H9 (cell line): ENCODE measurements at regions not wholly inside any gene's neighbourhood (a gene's known extent, or its start where the extent isn't known, plus 50 kb on each side); places are given as distances from the start of the nearest gene placed in this dataset.

ENCODE experiments used
- DNase-seq: peaks from one replicate; pipeline ENCODE4 v3.0.0-alpha.2; 2017
- H2AFZ ChIP-seq: one replicate; pipeline ENCODE4 v1.6.1; 2013; ENCODE audit warnings: mild to moderate bottlenecking, low read length, control low read depth, moderate library complexity
- H2AK5ac ChIP-seq: 2 replicates; pipeline ENCODE4 v1.6.1; 2013; ENCODE audit warnings: low read length, control low read depth, mixed read lengths; ENCODE audit not compliant: insufficient read length
- H2BK120ac ChIP-seq: one replicate; pipeline ENCODE4 v1.6.1; 2013; ENCODE audit warnings: low read depth, mild to moderate bottlenecking, low read length, control low read depth, inconsistent platforms; ENCODE audit not compliant: poor library complexity, severe bottlenecking
- H2BK12ac ChIP-seq: 2 replicates; pipeline ENCODE4 v1.6.1; 2013; ENCODE audit warnings: low read length, control low read depth, mixed read lengths, low read depth; ENCODE audit not compliant: insufficient read length
- H2BK15ac ChIP-seq: 2 replicates; pipeline ENCODE4 v1.6.1; 2013; ENCODE audit warnings: low read depth, low read length, control low read depth
- H2BK20ac ChIP-seq: one replicate; pipeline ENCODE4 v1.6.1; 2013; ENCODE audit warnings: low read depth, mild to moderate bottlenecking, low read length, control low read depth, inconsistent platforms; ENCODE audit not compliant: poor library complexity, severe bottlenecking
- H2BK5ac ChIP-seq: 2 replicates; pipeline ENCODE4 v1.6.1; 2013; ENCODE audit warnings: low read length, control low read depth, mixed read lengths; ENCODE audit not compliant: insufficient read length
- H3K14ac ChIP-seq: 2 replicates; pipeline ENCODE4 v1.6.1; 2013; ENCODE audit warnings: low read length, control low read depth; ENCODE audit not compliant: insufficient read depth
- H3K18ac ChIP-seq: 2 replicates; pipeline ENCODE4 v1.6.1; 2013; ENCODE audit warnings: low read depth, mild to moderate bottlenecking, mixed read lengths, low read length, control low read depth; ENCODE audit not compliant: insufficient read length
- H3K23ac ChIP-seq: 2 replicates; pipeline ENCODE4 v1.6.1; 2013; ENCODE audit warnings: low read length, control low read depth, mixed read lengths, low read depth; ENCODE audit not compliant: insufficient read length
- H3K23me2 ChIP-seq: 2 replicates; pipeline ENCODE4 v1.6.1; 2013; ENCODE audit warnings: low read depth, mild to moderate bottlenecking, mixed read lengths, low read length, control low read depth; ENCODE audit not compliant: insufficient read length, poor library complexity, severe bottlenecking
- H3K27ac ChIP-seq: 2 replicates; pipeline ENCODE4 v1.5.1; 2013; ENCODE audit warnings: low read length, control low read depth, mixed read lengths, low read depth; ENCODE audit not compliant: insufficient read length
- H3K27me3 ChIP-seq: 2 replicates; pipeline ENCODE4 v1.6.1; 2013; ENCODE audit warnings: low read length, control low read depth, inconsistent platforms; ENCODE audit not compliant: insufficient read depth
- H3K4ac ChIP-seq: 2 replicates; pipeline ENCODE4 v1.6.1; 2013; ENCODE audit warnings: low read depth, mild to moderate bottlenecking, control low read depth, inconsistent platforms, low read length, moderate library complexity
- H3K4me1 ChIP-seq: 2 replicates; pipeline ENCODE4 v1.6.1; 2013; ENCODE audit warnings: low read length, control low read depth, inconsistent platforms; ENCODE audit not compliant: insufficient read depth
- H3K4me2 ChIP-seq: 2 replicates; pipeline ENCODE4 v1.6.1; 2013; ENCODE audit warnings: low read length, control low read depth, mixed read lengths; ENCODE audit not compliant: insufficient read length, insufficient read depth
- H3K56ac ChIP-seq: 2 replicates; pipeline ENCODE4 v1.6.1; 2013; ENCODE audit warnings: low read depth, mild to moderate bottlenecking, mixed read lengths, low read length, control low read depth; ENCODE audit not compliant: insufficient read length
- H3K79me1 ChIP-seq: 2 replicates; pipeline ENCODE4 v1.6.1; 2013; ENCODE audit warnings: low read depth, mild to moderate bottlenecking, moderate library complexity, low read length, control low read depth, inconsistent platforms; ENCODE audit not compliant: insufficient read depth, poor library complexity, severe bottlenecking
- H3K79me2 ChIP-seq: 2 replicates; pipeline ENCODE4 v1.6.1; 2013; ENCODE audit warnings: low read length, control low read depth, inconsistent platforms; ENCODE audit not compliant: insufficient read depth
- H3K9ac ChIP-seq: 2 replicates; pipeline ENCODE4 v1.6.1; 2013; ENCODE audit warnings: low read length, control low read depth, mixed read lengths; ENCODE audit not compliant: insufficient read length; ENCODE audit errors: extremely low read depth
- H3K9me3 ChIP-seq: one replicate; pipeline ENCODE4 v1.6.1; 2013; ENCODE audit warnings: low read depth, low read length, inconsistent platforms; ENCODE audit not compliant: control insufficient read depth
- H3T11ph ChIP-seq: one replicate; pipeline ENCODE4 v1.6.1; 2013; ENCODE audit warnings: mild to moderate bottlenecking, low read length, control low read depth, inconsistent platforms
- H4K20me1 ChIP-seq: one replicate; pipeline ENCODE4 v1.6.1; 2013; ENCODE audit not compliant: control insufficient read depth, insufficient read length, insufficient read depth
- H4K5ac ChIP-seq: 2 replicates; pipeline ENCODE4 v1.6.1; 2013; ENCODE audit warnings: low read depth, mild to moderate bottlenecking, mixed read lengths, low read length, control low read depth; ENCODE audit not compliant: insufficient read length
- H4K8ac ChIP-seq: replicated peaks from 2 replicates; pipeline ENCODE4 v1.6.1; 2013; ENCODE audit warnings: low read length, control low read depth, mixed read lengths, low read depth; ENCODE audit not compliant: insufficient read length
- H4K91ac ChIP-seq: 2 replicates; pipeline ENCODE4 v1.6.1; 2013; ENCODE audit warnings: low read depth, mild to moderate bottlenecking, moderate library complexity, mixed read lengths, low read length, control low read depth; ENCODE audit not compliant: insufficient read length
- H3K27ac Mint-ChIP-seq, 3 experiments: 2 replicates in 2 of 3; 3 replicates in 1 of 3; pipeline ENCODE4 v1.8.0; 2020 to 2021; ENCODE audit warnings: mixed read lengths in 3 of 3, mild to moderate bottlenecking in 1 of 3, moderate library complexity in 1 of 3
- H3K27me3 Mint-ChIP-seq: 2 replicates; pipeline ENCODE4 v1.8.0; 2021; ENCODE audit warnings: low read depth, mild to moderate bottlenecking, moderate library complexity, mixed read lengths
- H3K36me3 Mint-ChIP-seq, 3 experiments: 2 replicates in 2 of 3; 3 replicates in 1 of 3; pipeline ENCODE4 v1.8.0; 2020 to 2021; ENCODE audit warnings: low read depth in 3 of 3, mixed read lengths in 3 of 3; ENCODE audit not compliant: insufficient read depth in 1 of 3
- H3K4me1 Mint-ChIP-seq, 2 experiments: 2 replicates each; pipeline ENCODE4 v1.8.0; 2020; ENCODE audit warnings: mixed read lengths in 2 of 2
- H3K4me3 Mint-ChIP-seq, 2 experiments: 2 replicates in 1 of 2; 3 replicates in 1 of 2; pipeline ENCODE4 v1.8.0; 2020 to 2021; ENCODE audit warnings: mild to moderate bottlenecking in 2 of 2, mixed read lengths in 2 of 2, moderate library complexity in 1 of 2
- H3K9me3 Mint-ChIP-seq, 2 experiments: 2 replicates in 1 of 2; 3 replicates in 1 of 2; pipeline ENCODE4 v1.8.0; 2020; ENCODE audit warnings: mild to moderate bottlenecking in 2 of 2, mixed read lengths in 2 of 2, moderate library complexity in 1 of 2
- WGBS: extraction: QIAGEN DNeasy Blood & Tissue Kit; methylation state at CpG from one replicate; pipeline ENCODE4 v1.1.7; 2013; ENCODE audit warnings: missing lambda C conversion rate, low lambda C conversion rate, mixed read lengths; ENCODE audit not compliant: insufficient read length; ENCODE audit errors: extremely low coverage; 5-methylcytosine and 5-hydroxymethylcytosine counted together
- TF ChIP-seq, protein P1 (sequence below): fragments of 200-600 bp; sonication (generic); conservative IDR thresholded peaks from 3 replicates; pipeline ENCODE4 v1.8.0; 2021; ENCODE audit warnings: antibody characterized with exemption, mild to moderate bottlenecking

DNA sequence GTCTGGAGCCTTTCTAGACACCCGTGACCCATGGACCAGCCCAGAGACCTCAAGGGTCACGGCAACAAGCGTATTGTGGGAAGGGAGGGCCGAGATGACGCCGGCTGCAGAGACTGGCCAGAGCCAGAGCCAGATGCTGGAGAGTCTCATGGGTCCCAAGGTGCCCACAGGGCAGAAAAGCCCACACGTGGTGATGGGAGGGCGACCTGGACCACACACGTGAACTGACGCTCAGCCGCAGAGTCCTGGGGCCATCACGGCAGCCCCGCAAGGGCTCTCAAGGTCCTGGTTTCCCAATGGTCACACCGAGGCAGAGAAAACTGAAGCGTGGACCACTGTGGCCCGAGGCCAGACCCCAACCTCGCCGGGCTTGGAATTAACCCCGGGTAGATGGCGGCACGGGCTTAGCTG, 92.6 kb downstream of the YTHDF1 start:
- WGBS = no CpG with 5 or more reads among the region's 21 CpGs
- Histone ChIP-seq H3K18ac (no peak overlapping the region), H3K27ac (no peak overlapping the region), H3K4me1 (no peaks in the 10 kb centered on the region), H3K56ac (no peak overlapping the region), H3K9ac (no peak overlapping the region), H3K27me3 (no peaks in the 10 kb centered on the region), H2BK15ac (no peak overlapping the region), H3K4ac (no peak overlapping the region), H4K20me1 (no peaks in the 10 kb centered on the region), H3K4me2 (no peak overlapping the region), H2AK5ac (no peak overlapping the region), H3K14ac (no peak overlapping the region), H3K79me2 (no peaks in the 10 kb centered on the region), H2BK5ac (no peak overlapping the region), H4K91ac (no peak overlapping the region), H3K23me2 (no peaks in the 10 kb centered on the region), H3K9me3 (no peaks in the 10 kb centered on the region), H2BK20ac (no peak overlapping the region), H3K79me1 (no peaks in the 10 kb centered on the region), H2BK12ac (no peak overlapping the region), H2AFZ (no peak overlapping the region), H4K5ac (no peak overlapping the region), H3T11ph (no peak overlapping the region), H2BK120ac (no peak overlapping the region), H3K23ac (no peak overlapping the region), H4K8ac (no peak overlapping the region)
- no peaks in the 10 kb centered on the region for H3K36me3 Mint-ChIP-seq
- H3K4me1 Mint-ChIP-seq = peaks cover 9 to 12% of the 10 kb centered on the region in 2 experiments; a peak in 3 of 4 replicates
- no peak overlapping the region for H3K27ac Mint-ChIP-seq
- peak; percentile 23 for DNase-seq
- no peaks in the 10 kb centered on the region for H3K9me3 Mint-ChIP-seq
- TF ChIP-seq, protein P1, sequence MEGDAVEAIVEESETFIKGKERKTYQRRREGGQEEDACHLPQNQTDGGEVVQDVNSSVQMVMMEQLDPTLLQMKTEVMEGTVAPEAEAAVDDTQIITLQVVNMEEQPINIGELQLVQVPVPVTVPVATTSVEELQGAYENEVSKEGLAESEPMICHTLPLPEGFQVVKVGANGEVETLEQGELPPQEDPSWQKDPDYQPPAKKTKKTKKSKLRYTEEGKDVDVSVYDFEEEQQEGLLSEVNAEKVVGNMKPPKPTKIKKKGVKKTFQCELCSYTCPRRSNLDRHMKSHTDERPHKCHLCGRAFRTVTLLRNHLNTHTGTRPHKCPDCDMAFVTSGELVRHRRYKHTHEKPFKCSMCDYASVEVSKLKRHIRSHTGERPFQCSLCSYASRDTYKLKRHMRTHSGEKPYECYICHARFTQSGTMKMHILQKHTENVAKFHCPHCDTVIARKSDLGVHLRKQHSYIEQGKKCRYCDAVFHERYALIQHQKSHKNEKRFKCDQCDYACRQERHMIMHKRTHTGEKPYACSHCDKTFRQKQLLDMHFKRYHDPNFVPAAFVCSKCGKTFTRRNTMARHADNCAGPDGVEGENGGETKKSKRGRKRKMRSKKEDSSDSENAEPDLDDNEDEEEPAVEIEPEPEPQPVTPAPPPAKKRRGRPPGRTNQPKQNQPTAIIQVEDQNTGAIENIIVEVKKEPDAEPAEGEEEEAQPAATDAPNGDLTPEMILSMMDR = no peak
- H3K4me3 Mint-ChIP-seq = no peak overlapping the region
- peaks cover 9% of the 10 kb centered on the region for H3K27me3 Mint-ChIP-seq
